Naive thymus-derived CD8-positive, alpha-beta T cell (primary cell): ENCODE measurements at regions not wholly inside any gene's neighbourhood (a gene's known extent, or its start where the extent isn't known, plus 50 kb on each side); places are given as distances from the start of the nearest gene placed in this dataset.
"Not testable (repeated sequence)": the region's sequence is repeated elsewhere in the genome, so short reads cannot be mapped to it uniquely, and the experiment has no call there.

Experiments
- ATAC-seq, 2 donors: fragments of 150-1000 bp; cut with Tn5 transposase in 1 of 2; sonication (Bioruptor Pico), chemical (Tn5 transposase) in 1 of 2; 1 replicate in 1 of 2; 2 replicates in 1 of 2; pipeline ENCODE4 v1.10.0; 2021; ENCODE audit warnings: mild to moderate bottlenecking in 2 of 2, moderate library complexity in 2 of 2
- POLR2A ChIA-PET: fragments of 350-600 bp; sonication (Branson Sonifier 250); formaldehyde crosslinking; loops from one replicate; lab custom pipeline; 2021; ENCODE audit warnings: antibody characterized with exemption; lab: Charles Lee
- DNase-seq, 10 donors: peaks; one replicate each; pipeline versions ENCODE4 v3.0.0 to v3.0.0-alpha.2; 2020 to 2022
- H3K27ac Mint-ChIP-seq, 10 donors: one replicate each; pipeline ENCODE4 v1.8.0; 2020 to 2022; ENCODE audit warnings: mild to moderate bottlenecking in 10 of 10, mixed read lengths in 10 of 10, moderate library complexity in 4 of 10, inconsistent platforms in 1 of 10
- H3K27me3 Mint-ChIP-seq, 5 donors: one replicate each; pipeline ENCODE4 v1.8.0; 2021 to 2022; ENCODE audit warnings: mixed read lengths in 5 of 5
- H3K36me3 Mint-ChIP-seq, 3 donors: one replicate each; pipeline ENCODE4 v1.8.0; 2020 to 2022; ENCODE audit warnings: mixed read lengths in 3 of 3, mild to moderate bottlenecking in 2 of 3, inconsistent platforms in 1 of 3
- H3K4me1 Mint-ChIP-seq, 4 donors: one replicate each; pipeline ENCODE4 v1.8.0; 2021 to 2022; ENCODE audit warnings: mixed read lengths in 4 of 4
- H3K4me3 Mint-ChIP-seq, 10 donors: one replicate each; pipeline ENCODE4 v1.8.0; 2020 to 2022; ENCODE audit warnings: mild to moderate bottlenecking in 10 of 10, mixed read lengths in 10 of 10, moderate library complexity in 6 of 10, inconsistent platforms in 1 of 10
- H3K9me3 Mint-ChIP-seq, 9 donors: one replicate each; pipeline ENCODE4 v1.8.0; 2020 to 2022; ENCODE audit warnings: mixed read lengths in 9 of 9, mild to moderate bottlenecking in 3 of 9, inconsistent platforms in 1 of 9, moderate library complexity in 1 of 9

DNA sequence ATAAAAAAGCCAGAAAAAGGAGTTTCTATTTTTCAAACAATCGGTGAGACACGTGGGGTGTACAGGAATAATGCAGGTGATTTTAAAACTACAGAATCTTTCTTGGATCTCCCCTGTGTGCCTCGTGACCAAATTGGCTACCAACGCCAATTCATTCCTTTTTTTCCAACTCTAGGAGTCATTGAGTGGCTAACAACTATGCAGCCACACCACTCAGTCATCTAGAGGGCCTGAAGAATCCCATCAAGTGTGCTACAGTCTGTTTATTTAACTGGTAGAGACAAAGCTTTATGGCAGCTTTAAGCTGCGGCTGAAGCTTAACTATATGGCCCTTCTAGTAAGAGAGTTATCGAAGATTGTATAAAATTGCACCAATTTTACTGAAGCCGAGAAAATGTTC lies 113.1 kb upstream of the NIPBL start:
- ATAC-seq (no peak), DNase-seq (no peak)
- Mint-ChIP-seq H3K27ac (no peak overlapping the region), H3K36me3 (peaks cover 0 to 5% (median 0%) of the 10 kb centered on the region in 3 donors), H3K27me3 (peaks cover 8 to 19% (median 11%) of the 10 kb centered on the region in 5 donors), H3K9me3 (peaks cover 0 to 10% (median 4%) of the 10 kb centered on the region in 9 donors), H3K4me3 (no peak overlapping the region), H3K4me1 (no peaks in the 10 kb centered on the region)
- POLR2A ChIA-PET = no interaction called here

DNA sequence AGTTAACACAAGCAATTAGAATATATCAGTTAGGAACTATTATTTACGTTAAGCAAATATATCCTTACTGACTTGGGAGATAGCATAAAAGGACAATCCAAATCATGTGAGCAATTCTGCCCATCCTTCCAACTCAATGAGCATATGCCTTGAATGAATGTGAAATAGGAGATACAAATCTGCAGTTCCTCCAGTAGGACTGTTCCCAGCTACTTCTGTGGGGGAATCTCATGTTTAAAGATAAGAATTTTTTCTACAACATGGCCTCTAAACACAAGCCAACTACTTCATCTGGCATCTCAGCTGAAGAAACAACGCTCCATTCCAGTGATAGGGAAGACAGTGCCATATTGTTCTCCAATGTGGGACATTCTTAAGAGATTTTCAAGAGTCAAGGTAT lies 110.7 kb upstream of the NIPBL start:
- H3K36me3 Mint-ChIP-seq = peaks cover 0 to 5% (median 0%) of the 10 kb centered on the region in 3 donors
- ATAC-seq (no peak), DNase-seq (no peak)
- no peak overlapping the region for H3K27ac Mint-ChIP-seq
- no peak overlapping the region for H3K4me3 Mint-ChIP-seq
- POLR2A ChIA-PET = no interaction called here
- peaks cover 0 to 10% (median 6%) of the 10 kb centered on the region in 9 donors for H3K9me3 Mint-ChIP-seq
- H3K4me1 Mint-ChIP-seq = no peaks in the 10 kb centered on the region
- H3K27me3 Mint-ChIP-seq = peaks cover 4 to 11% (median 9%) of the 10 kb centered on the region in 5 donors

DNA sequence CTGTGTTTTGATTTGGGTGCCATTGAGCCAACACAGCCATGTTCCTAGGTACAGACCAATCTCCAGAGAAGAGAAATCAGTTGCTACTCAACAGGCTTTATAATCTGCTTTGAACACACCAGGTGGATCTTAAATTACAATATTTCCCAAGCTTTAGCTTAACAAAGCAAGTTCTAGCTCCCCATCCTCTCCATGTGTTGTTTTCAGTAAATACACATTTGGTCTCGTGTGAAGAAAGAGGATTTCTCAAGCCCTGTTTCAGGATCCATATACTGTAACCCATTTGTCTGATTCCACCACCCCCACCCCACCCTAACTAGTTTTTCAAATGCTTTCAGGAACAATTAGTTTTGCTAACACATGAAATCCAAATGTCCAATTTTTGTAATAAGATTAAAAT lies 109.6 kb upstream of the NIPBL start:
- DNase-seq (no peak), ATAC-seq (no peak)
- Mint-ChIP-seq H3K36me3 (peaks cover 0 to 5% (median 0%) of the 10 kb centered on the region in 3 donors), H3K27ac (no peak overlapping the region), H3K9me3 (peaks cover 0 to 10% (median 8%) of the 10 kb centered on the region in 9 donors), H3K4me3 (no peak overlapping the region), H3K4me1 (no peaks in the 10 kb centered on the region), H3K27me3 (peaks cover 4 to 11% (median 10%) of the 10 kb centered on the region in 5 donors)
- POLR2A ChIA-PET = no interaction called here

DNA sequence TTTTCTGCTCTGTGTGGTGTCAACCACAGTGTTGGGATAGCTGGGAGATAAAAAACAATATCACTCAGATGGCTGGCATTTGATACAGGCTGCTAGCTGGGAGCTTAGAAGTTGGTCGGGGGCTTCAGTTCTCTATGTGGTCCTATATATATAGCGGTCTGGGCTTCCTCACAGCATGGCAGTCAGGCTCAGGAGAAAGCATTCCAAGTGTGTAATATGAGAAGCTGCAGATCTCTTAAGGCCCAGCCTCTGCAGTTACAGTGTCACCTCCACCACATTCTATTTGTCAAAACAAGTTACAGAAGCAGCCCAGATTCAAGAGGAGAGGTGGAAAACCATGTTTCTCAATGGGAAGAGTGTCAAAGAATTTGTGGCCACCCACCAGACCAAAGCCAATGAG lies 108.1 kb upstream of the NIPBL start:
- no peaks in the 10 kb centered on the region for H3K4me1 Mint-ChIP-seq
- POLR2A ChIA-PET = no interaction called here

DNA sequence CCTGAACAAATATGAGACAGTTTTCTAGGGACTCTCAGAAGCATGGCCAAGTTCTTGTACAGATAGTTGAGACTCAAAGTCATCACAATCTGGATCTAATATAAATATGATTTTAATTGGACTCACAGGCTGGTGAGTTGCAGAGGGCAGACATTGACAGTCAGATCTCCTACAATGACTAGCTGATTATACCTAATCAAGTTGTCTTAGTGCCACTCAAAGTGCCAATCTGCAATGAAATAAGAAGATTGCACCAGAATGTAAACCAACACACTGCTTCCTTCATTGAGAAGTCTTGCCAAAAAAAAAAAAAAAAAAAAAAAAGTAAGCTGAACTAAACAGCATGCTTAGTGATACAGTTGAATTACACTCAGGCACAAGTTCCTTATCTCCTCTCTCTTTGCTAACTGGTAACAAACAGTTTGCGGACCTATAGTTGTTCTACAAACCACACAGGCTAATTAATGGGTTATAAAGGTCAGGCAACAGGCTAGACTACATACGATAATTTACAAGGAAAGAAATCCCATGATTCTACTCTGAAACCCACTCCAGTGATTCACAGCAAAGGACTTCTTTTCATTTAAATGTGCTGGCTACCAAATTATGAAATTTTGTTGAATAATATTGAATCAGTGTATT lies 107.3 kb upstream of the NIPBL start:
- Mint-ChIP-seq H3K4me1 (peaks cover 0 to 2% (median 0%) of the 10 kb centered on the region in 4 donors), H3K27me3 (peaks cover 8 to 12% (median 10%) of the 10 kb centered on the region in 5 donors), H3K9me3 (peaks cover 0 to 10% (median 8%) of the 10 kb centered on the region in 9 donors), H3K36me3 (peaks cover 0 to 5% (median 0%) of the 10 kb centered on the region in 3 donors), H3K4me3 (no peak overlapping the region), H3K27ac (no peak overlapping the region)
- POLR2A ChIA-PET = no interaction called here
- ATAC-seq (no peak), DNase-seq (no peak)

More for the DNA sequence above, 108.1 kb upstream of the NIPBL start:
- H3K36me3 Mint-ChIP-seq = peaks cover 0 to 5% (median 0%) of the 10 kb centered on the region in 3 donors
- H3K27me3 Mint-ChIP-seq = peaks cover 4 to 11% (median 10%) of the 10 kb centered on the region in 5 donors
- DNase-seq = no peak
- H3K27ac Mint-ChIP-seq = no peak overlapping the region
- H3K4me3 Mint-ChIP-seq = no peak overlapping the region
- ATAC-seq = no peak
- H3K9me3 Mint-ChIP-seq = peaks cover 0 to 10% (median 8%) of the 10 kb centered on the region in 9 donors

DNA sequence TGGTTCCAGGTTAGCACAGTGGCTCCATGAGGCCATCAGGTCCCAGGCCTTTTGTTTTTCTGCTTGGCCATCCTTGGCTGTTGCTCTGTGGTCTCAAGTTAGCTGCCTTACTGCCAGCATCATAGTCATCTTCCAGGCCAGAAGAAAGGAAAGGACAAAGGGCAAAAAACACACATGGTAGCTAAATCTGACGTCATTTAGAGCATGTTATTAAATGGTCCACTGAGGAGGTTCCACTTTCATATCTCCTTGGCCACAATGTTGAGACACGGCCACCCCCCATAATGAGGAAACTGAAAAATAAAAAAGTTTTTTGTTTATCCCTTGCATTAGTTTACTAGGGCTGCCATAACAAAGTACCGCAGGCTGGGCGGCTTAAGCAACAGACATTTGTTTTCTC lies 106.4 kb upstream of the NIPBL start:
- POLR2A ChIA-PET = no interaction called here
- Mint-ChIP-seq H3K27ac (no peak overlapping the region), H3K9me3 (peaks cover 0 to 10% (median 8%) of the 10 kb centered on the region in 9 donors), H3K4me1 (peaks cover 0 to 2% (median 0%) of the 10 kb centered on the region in 4 donors), H3K36me3 (peaks cover 0 to 5% (median 0%) of the 10 kb centered on the region in 3 donors), H3K4me3 (no peak overlapping the region), H3K27me3 (peaks cover 8 to 11% (median 10%) of the 10 kb centered on the region in 5 donors)
- ATAC-seq = no peak
- no peak for DNase-seq

DNA sequence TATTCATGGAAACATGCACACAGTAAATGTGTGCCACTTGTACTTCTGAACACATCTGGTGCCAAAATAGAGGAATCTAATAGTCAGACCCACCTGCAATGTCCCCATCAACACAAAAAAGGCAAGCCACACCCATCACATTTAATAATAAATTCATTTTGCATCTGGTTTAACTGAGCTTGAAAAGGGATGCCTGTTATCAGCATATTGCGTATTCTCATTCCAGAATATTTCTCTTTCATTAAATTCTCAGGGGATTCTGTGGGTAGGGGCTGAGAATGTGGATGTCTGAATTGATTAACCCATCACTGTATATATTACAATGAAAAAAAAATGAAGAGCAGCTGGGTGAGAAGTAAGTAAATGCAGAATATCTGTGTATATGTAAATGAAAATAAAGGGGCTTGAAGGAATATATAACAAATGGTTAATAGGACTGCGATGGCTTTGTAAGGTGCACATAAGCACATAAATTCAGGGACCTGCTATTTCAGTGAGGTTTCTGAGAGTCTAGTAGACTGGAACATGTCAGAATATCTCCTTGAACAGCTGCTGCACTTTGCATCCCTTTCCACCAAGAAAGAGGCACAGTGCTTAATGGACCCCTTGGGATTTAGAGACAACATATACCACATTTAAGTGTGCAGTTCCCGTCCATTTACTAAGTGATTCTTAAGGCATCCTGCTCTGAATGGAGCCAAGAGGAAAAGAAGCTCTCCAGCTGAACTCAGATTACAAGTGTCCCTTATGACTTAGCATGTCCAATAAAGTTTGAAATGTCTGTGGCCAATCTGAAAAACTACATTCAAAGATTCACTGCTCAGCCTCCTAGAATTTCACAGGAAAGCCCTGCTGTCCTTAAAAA lies 104.1 kb upstream of the NIPBL start:
- POLR2A ChIA-PET = no interaction called here
- no peak for DNase-seq
- Mint-ChIP-seq H3K9me3 (peaks cover 0 to 10% (median 3%) of the 10 kb centered on the region in 9 donors), H3K4me3 (no peak overlapping the region), H3K4me1 (peaks cover 0 to 2% (median 0%) of the 10 kb centered on the region in 4 donors), H3K36me3 (peaks cover 0 to 4% (median 0%) of the 10 kb centered on the region in 3 donors), H3K27me3 (peaks cover 1 to 11% (median 4%) of the 10 kb centered on the region in 5 donors), H3K27ac (no peak overlapping the region)
- no peak for ATAC-seq

DNA sequence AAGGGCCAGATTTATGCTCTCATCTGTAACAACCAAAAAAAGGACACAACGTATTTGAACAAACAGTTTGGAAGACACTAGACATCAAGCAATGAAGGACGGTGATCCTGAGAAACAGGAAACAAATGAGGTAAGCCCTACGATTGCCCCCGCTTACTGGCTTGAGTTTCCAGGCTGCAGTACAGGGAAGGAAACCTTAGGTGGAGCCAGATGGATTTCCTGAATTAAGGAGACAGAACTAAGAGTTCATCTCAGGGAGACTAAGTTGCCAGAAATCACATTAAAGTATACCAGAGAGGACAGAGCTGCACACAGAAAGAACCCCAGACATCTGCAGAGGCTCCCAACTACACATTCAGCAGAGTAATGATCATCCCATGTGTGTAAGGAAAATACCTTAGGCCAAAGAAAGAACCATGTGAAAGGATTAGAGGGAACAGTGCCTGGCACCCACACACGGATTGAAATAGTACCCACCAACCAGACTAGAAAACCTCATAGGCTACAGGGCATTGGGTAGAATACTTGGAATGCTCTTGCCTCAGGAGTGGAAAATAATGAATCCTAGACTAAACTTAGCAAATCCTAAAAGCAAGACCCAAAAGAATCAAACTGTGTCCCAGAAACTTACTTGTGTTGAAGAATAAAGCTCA lies 99.3 kb upstream of the NIPBL start:
- DNase-seq (no peak), ATAC-seq (no peak)
- Mint-ChIP-seq H3K36me3 (peaks cover 0 to 12% (median 5%) of the 10 kb centered on the region in 3 donors), H3K27ac (no peak overlapping the region), H3K27me3 (peaks cover 3 to 12% (median 4%) of the 10 kb centered on the region in 5 donors), H3K4me3 (no peak overlapping the region), H3K9me3 (peaks cover 0 to 16% (median 4%) of the 10 kb centered on the region in 9 donors), H3K4me1 (peaks cover 0 to 2% (median 0%) of the 10 kb centered on the region in 4 donors)
- POLR2A ChIA-PET = interaction anchor here (0.6 kb wide), 1 partner anchor 16 kb away, joined by 3 read pairs; no protein-coding TSS in a partner anchor

DNA sequence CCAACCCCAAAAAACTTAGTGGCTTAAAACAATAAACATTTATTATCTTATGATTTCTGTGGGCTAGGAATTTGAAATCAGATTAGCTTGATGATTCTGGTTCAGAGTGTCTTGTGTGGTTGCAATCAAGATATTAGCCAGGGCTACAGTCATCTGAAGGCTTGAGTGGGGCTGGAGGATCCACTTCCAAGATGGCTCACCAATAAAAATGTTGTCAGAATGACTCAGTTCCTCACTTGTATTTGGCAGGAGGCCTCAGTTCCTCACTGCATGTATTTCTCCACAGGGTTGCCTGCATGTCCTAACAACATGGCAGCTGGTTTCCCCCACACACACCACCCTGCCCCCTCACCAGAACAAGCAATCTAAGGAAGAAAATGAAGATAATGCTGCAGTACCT lies 98.2 kb upstream of the NIPBL start:
- Mint-ChIP-seq H3K4me1 (peaks cover 0 to 2% (median 0%) of the 10 kb centered on the region in 4 donors), H3K36me3 (peaks cover 0 to 12% (median 5%) of the 10 kb centered on the region in 3 donors), H3K27me3 (peaks cover 3 to 12% (median 4%) of the 10 kb centered on the region in 5 donors), H3K9me3 (peaks cover 0 to 16% (median 4%) of the 10 kb centered on the region in 9 donors), H3K4me3 (no peak overlapping the region), H3K27ac (no peak overlapping the region)
- ATAC-seq (no peak), DNase-seq (no peak)
- POLR2A ChIA-PET = no interaction called here

DNA sequence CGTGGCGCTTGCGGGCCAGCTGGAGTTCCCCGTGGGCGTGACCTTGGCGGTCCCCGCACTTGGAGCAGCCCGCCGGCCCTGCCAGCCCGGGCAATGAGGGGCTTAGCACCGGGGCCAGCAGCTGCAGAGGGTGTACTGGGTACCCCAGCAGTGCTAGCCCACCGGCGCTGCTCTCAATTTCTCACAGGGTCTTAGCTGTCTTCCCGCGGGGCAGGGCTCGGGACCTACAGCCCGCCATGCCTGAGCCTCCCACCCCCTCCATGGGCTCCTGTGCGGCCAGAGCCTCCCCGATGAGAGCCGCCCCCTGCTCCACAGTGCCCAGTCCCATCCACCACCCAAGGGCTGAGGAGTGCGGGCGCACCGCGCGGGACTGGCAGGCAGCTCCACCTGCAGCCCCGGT lies 94.0 kb upstream of the NIPBL start:
- ATAC-seq, H3K27me3 Mint-ChIP-seq, POLR2A ChIA-PET, H3K4me1 Mint-ChIP-seq, H3K27ac Mint-ChIP-seq, DNase-seq, H3K4me3 Mint-ChIP-seq: not testable (repeated sequence)
- Mint-ChIP-seq H3K36me3 (peaks cover 0 to 12% (median under 1%) of the 10 kb centered on the region in 3 donors), H3K9me3 (peaks cover 0 to 12% (median 2%) of the 10 kb centered on the region in 9 donors)

DNA sequence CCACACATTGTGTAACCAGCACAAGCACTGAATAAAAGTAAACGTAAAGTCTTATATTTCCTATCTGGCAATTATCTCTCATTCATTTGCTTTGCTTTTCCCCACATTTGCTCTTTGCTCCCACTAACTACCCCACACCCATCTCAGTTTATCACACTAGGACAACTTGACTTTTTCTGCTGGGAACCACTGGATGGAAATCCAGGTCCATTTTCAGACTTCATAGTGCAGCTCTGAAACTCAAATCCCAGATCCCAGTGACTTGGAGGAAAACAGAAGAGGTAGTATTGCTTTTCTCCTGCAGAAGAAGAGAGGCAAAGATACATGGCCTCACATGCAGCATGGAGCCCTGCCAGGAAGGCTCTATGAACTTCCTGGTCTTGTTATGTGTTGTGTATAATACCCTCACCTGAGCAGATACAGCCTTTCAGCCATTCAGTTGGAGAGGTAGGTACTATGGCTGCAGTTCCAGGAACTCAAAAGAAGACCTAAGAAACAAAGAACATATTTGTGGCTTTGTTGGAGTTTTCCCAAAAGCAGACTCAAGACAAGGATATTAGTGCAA lies 90.0 kb upstream of the NIPBL start:
- no peak for ATAC-seq
- no peaks in the 10 kb centered on the region for H3K36me3 Mint-ChIP-seq
- H3K27ac Mint-ChIP-seq = no peak overlapping the region
- peaks cover 0 to 7% (median 0%) of the 10 kb centered on the region in 4 donors for H3K4me1 Mint-ChIP-seq
- DNase-seq = no peak
- H3K4me3 Mint-ChIP-seq = no peak overlapping the region
- H3K27me3 Mint-ChIP-seq = peaks cover 0 to 8% (median under 1%) of the 10 kb centered on the region in 5 donors
- H3K9me3 Mint-ChIP-seq = peaks cover 0 to 2% (median 0%) of the 10 kb centered on the region in 9 donors
- POLR2A ChIA-PET = no interaction called here
